GM23338 (cell line): ENCODE measurements at regions not wholly inside any gene's neighbourhood (a gene's known extent, or its start where the extent isn't known, plus 50 kb on each side); places are given as distances from the start of the nearest gene placed in this dataset.

ENCODE experiments used
- CREB1 ChIP-seq: fragments of 250-450 bp; sonication (Bioruptor Pico); IDR thresholded peaks from 2 replicates; pipeline ENCODE4 v1.5.0; 2020; ENCODE audit warnings: low read depth, mild to moderate bottlenecking, moderate library complexity
- EZH2 ChIP-seq: fragments of 200-600 bp; sonication (generic); IDR thresholded peaks from one replicate; pipeline ENCODE4 v1.8.0; 2017; ENCODE audit warnings: antibody characterized with exemption, mild to moderate bottlenecking, low read depth; ENCODE audit not compliant: unreplicated experiment
- EZH2phosphoT487 ChIP-seq: fragments of 200-600 bp; sonication (generic); IDR thresholded peaks from one replicate; pipeline ENCODE4 v1.8.1; 2018; ENCODE audit warnings: antibody characterized with exemption; ENCODE audit not compliant: unreplicated experiment
- JUNB ChIP-seq: IDR thresholded peaks from one replicate; pipeline ENCODE4 v1.6.1; 2016; ENCODE audit warnings: antibody characterized with exemption; ENCODE audit not compliant: unreplicated experiment
- NANOG ChIP-seq: IDR thresholded peaks from 2 replicates; pipeline ENCODE4 v1.6.1; 2016; ENCODE audit warnings: antibody characterized with exemption, borderline replicate concordance
- POLR2AphosphoS5 ChIP-seq: IDR thresholded peaks from 2 replicates; pipeline ENCODE4 v1.6.1; 2016; ENCODE audit warnings: antibody characterized with exemption, low read depth
- STAT1 ChIP-seq: IDR thresholded peaks from one replicate; pipeline ENCODE4 v1.6.1; 2016; ENCODE audit warnings: antibody characterized with exemption; ENCODE audit not compliant: unreplicated experiment
- ZNF331 ChIP-seq: fragments of 250-450 bp; sonication (Bioruptor Pico); IDR thresholded peaks from 2 replicates; pipeline ENCODE4 v1.5.0; 2020; ENCODE audit warnings: low read depth, mild to moderate bottlenecking, moderate library complexity
- TF ChIP-seq, protein P1 (sequence below), 2 experiments: fragments of 200-600 bp in 1 of 2; sonication (generic) in 1 of 2; conservative IDR thresholded peaks; 2 replicates each; pipeline versions ENCODE4 v1.5.1 to v1.6.1; 2016 to 2017; ENCODE audit warnings: antibody characterized with exemption in 2 of 2, low read depth in 2 of 2, mild to moderate bottlenecking in 2 of 2, moderate library complexity in 1 of 2
- TF ChIP-seq, protein P2 (sequence below): IDR thresholded peaks from one replicate; pipeline ENCODE4 v1.6.1; 2018; ENCODE audit warnings: antibody characterized with exemption; ENCODE audit not compliant: unreplicated experiment
- TF ChIP-seq, protein P3 (sequence below): IDR thresholded peaks from 2 replicates; pipeline ENCODE4 v1.6.1; 2016; ENCODE audit warnings: antibody characterized with exemption
- TF ChIP-seq, protein P4 (sequence below): fragments of 250-450 bp; sonication (Bioruptor Pico); IDR thresholded peaks from 2 replicates; pipeline ENCODE4 v1.5.0; 2020; ENCODE audit warnings: mild to moderate bottlenecking, moderate library complexity

DNA sequence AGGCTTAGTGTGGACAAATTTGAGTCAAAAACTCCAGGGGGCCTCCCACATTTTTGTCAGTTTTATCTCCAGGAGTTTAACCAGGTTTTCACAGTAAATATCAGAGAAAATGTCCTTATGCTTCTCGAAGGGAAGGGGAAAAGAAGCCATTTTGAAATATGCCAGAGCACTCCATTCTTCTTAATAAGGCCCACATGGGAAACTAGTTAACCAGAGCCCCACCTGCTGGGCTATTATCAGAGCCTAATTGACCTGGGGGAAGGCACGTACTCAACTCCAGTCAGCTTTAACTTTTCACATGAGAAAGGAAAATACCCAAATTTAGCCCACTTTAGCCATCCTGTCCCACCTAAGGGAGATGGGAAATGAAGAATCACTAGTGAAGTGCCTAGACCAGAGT is 296.3 kb downstream of the PTBP2 start:
- TF ChIP-seq POLR2AphosphoS5 (no peak), JUNB (no peak), CREB1 (no peak), EZH2 (no peak), NANOG (no peak), ZNF331 (CRISPR knock-in tag) (no peak), EZH2phosphoT487 (no peak), STAT1 (no peak)
- TF ChIP-seq, protein P1, sequence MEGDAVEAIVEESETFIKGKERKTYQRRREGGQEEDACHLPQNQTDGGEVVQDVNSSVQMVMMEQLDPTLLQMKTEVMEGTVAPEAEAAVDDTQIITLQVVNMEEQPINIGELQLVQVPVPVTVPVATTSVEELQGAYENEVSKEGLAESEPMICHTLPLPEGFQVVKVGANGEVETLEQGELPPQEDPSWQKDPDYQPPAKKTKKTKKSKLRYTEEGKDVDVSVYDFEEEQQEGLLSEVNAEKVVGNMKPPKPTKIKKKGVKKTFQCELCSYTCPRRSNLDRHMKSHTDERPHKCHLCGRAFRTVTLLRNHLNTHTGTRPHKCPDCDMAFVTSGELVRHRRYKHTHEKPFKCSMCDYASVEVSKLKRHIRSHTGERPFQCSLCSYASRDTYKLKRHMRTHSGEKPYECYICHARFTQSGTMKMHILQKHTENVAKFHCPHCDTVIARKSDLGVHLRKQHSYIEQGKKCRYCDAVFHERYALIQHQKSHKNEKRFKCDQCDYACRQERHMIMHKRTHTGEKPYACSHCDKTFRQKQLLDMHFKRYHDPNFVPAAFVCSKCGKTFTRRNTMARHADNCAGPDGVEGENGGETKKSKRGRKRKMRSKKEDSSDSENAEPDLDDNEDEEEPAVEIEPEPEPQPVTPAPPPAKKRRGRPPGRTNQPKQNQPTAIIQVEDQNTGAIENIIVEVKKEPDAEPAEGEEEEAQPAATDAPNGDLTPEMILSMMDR (conservative IDR thresholded peaks at IDR 0.05; ENCODE audit: low read depth in 2 of 2) = peak; percentile 29 to 48; a peak in 3 of 4 replicates
- TF ChIP-seq, protein P2, sequence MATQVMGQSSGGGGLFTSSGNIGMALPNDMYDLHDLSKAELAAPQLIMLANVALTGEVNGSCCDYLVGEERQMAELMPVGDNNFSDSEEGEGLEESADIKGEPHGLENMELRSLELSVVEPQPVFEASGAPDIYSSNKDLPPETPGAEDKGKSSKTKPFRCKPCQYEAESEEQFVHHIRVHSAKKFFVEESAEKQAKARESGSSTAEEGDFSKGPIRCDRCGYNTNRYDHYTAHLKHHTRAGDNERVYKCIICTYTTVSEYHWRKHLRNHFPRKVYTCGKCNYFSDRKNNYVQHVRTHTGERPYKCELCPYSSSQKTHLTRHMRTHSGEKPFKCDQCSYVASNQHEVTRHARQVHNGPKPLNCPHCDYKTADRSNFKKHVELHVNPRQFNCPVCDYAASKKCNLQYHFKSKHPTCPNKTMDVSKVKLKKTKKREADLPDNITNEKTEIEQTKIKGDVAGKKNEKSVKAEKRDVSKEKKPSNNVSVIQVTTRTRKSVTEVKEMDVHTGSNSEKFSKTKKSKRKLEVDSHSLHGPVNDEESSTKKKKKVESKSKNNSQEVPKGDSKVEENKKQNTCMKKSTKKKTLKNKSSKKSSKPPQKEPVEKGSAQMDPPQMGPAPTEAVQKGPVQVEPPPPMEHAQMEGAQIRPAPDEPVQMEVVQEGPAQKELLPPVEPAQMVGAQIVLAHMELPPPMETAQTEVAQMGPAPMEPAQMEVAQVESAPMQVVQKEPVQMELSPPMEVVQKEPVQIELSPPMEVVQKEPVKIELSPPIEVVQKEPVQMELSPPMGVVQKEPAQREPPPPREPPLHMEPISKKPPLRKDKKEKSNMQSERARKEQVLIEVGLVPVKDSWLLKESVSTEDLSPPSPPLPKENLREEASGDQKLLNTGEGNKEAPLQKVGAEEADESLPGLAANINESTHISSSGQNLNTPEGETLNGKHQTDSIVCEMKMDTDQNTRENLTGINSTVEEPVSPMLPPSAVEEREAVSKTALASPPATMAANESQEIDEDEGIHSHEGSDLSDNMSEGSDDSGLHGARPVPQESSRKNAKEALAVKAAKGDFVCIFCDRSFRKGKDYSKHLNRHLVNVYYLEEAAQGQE = no peak
- TF ChIP-seq, protein P3, sequence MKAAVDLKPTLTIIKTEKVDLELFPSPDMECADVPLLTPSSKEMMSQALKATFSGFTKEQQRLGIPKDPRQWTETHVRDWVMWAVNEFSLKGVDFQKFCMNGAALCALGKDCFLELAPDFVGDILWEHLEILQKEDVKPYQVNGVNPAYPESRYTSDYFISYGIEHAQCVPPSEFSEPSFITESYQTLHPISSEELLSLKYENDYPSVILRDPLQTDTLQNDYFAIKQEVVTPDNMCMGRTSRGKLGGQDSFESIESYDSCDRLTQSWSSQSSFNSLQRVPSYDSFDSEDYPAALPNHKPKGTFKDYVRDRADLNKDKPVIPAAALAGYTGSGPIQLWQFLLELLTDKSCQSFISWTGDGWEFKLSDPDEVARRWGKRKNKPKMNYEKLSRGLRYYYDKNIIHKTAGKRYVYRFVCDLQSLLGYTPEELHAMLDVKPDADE = no peak
- TF ChIP-seq, protein P4, sequence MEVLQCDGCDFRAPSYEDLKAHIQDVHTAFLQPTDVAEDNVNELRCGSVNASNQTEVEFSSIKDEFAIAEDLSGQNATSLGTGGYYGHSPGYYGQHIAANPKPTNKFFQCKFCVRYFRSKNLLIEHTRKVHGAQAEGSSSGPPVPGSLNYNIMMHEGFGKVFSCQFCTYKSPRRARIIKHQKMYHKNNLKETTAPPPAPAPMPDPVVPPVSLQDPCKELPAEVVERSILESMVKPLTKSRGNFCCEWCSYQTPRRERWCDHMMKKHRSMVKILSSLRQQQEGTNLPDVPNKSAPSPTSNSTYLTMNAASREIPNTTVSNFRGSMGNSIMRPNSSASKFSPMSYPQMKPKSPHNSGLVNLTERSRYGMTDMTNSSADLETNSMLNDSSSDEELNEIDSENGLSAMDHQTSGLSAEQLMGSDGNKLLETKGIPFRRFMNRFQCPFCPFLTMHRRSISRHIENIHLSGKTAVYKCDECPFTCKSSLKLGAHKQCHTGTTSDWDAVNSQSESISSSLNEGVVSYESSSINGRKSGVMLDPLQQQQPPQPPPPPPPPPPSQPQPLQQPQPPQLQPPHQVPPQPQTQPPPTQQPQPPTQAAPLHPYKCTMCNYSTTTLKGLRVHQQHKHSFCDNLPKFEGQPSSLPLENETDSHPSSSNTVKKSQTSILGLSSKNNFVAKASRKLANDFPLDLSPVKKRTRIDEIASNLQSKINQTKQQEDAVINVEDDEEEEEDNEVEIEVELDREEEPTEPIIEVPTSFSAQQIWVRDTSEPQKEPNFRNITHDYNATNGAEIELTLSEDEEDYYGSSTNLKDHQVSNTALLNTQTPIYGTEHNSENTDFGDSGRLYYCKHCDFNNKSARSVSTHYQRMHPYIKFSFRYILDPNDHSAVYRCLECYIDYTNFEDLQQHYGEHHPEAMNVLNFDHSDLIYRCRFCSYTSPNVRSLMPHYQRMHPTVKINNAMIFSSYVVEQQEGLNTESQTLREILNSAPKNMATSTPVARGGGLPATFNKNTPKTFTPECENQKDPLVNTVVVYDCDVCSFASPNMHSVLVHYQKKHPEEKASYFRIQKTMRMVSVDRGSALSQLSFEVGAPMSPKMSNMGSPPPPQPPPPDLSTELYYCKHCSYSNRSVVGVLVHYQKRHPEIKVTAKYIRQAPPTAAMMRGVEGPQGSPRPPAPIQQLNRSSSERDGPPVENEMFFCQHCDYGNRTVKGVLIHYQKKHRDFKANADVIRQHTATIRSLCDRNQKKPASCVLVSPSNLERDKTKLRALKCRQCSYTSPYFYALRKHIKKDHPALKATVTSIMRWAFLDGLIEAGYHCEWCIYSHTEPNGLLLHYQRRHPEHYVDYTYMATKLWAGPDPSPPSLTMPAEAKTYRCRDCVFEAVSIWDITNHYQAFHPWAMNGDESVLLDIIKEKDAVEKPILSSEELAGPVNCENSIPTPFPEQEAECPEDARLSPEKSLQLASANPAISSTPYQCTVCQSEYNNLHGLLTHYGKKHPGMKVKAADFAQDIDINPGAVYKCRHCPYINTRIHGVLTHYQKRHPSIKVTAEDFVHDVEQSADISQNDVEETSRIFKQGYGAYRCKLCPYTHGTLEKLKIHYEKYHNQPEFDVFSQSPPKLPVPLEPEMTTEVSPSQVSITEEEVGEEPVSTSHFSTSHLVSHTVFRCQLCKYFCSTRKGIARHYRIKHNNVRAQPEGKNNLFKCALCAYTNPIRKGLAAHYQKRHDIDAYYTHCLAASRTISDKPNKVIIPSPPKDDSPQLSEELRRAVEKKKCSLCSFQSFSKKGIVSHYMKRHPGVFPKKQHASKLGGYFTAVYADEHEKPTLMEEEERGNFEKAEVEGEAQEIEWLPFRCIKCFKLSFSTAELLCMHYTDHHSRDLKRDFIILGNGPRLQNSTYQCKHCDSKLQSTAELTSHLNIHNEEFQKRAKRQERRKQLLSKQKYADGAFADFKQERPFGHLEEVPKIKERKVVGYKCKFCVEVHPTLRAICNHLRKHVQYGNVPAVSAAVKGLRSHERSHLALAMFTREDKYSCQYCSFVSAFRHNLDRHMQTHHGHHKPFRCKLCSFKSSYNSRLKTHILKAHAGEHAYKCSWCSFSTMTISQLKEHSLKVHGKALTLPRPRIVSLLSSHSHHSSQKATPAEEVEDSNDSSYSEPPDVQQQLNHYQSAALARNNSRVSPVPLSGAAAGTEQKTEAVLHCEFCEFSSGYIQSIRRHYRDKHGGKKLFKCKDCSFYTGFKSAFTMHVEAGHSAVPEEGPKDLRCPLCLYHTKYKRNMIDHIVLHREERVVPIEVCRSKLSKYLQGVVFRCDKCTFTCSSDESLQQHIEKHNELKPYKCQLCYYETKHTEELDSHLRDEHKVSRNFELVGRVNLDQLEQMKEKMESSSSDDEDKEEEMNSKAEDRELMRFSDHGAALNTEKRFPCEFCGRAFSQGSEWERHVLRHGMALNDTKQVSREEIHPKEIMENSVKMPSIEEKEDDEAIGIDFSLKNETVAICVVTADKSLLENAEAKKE (CRISPR knock-in tag) = no peak
